ENCODE measurements at regions not wholly inside any gene's neighbourhood (a gene's known extent, or its start where the extent isn't known, plus 50 kb on each side); places are given as distances from the start of the nearest gene placed in this dataset.

- no peak for DNase-seq (ENCODE audit: low read depth)
- TF ChIP-seq CTCF (conservative IDR thresholded peaks at IDR 0.05; ENCODE audit: control insufficient read depth, insufficient read depth, low read depth, low read length) = no peak
Observed at GRCh38 chr16:10232757-10233156, 50.5 kb upstream of the GRIN2A start.

GRCh38 chr16:10239640-10240039 lies 57.4 kb upstream of the GRIN2A start:
- TF ChIP-seq CTCF (conservative IDR thresholded peaks at IDR 0.05; ENCODE audit: control insufficient read depth, insufficient read depth, low read depth, low read length) = no peak
- DNase-seq (ENCODE audit: low read depth) = no peak
- no peak overlapping the region for H3K4me3 ChIP-seq (ENCODE audit: control insufficient read depth, low read depth, low read length)

More at GRCh38 chr16:10232757-10233156, 50.5 kb upstream of the GRIN2A start:
- H3K4me3 ChIP-seq (ENCODE audit: control insufficient read depth, low read depth, low read length) = no peak overlapping the region

- no peak for DNase-seq (ENCODE audit: low read depth)
- H3K4me3 ChIP-seq (ENCODE audit: control insufficient read depth, low read depth, low read length) = no peak overlapping the region
- no peak for TF ChIP-seq CTCF (conservative IDR thresholded peaks at IDR 0.05; ENCODE audit: control insufficient read depth, insufficient read depth, low read depth, low read length)
Observed at GRCh38 chr16:10240854-10241613, 58.8 kb upstream of the GRIN2A start.

GRCh38 chr16:10242097-10242496 lies 59.9 kb upstream of the GRIN2A start:
- H3K4me3 ChIP-seq (ENCODE audit: control insufficient read depth, low read depth, low read length) = no peak overlapping the region
- TF ChIP-seq CTCF (conservative IDR thresholded peaks at IDR 0.05; ENCODE audit: control insufficient read depth, insufficient read depth, low read depth, low read length) = no peak
- no peak for DNase-seq (ENCODE audit: low read depth)

- no peak for TF ChIP-seq CTCF (conservative IDR thresholded peaks at IDR 0.05; ENCODE audit: control insufficient read depth, insufficient read depth, low read depth, low read length)
- H3K4me3 ChIP-seq (ENCODE audit: control insufficient read depth, low read depth, low read length) = no peak overlapping the region
- DNase-seq (ENCODE audit: low read depth) = no peak
Observed at GRCh38 chr16:10242916-10243315, 60.7 kb upstream of the GRIN2A start.

- no peak for TF ChIP-seq CTCF (conservative IDR thresholded peaks at IDR 0.05; ENCODE audit: control insufficient read depth, insufficient read depth, low read depth, low read length)
- DNase-seq (ENCODE audit: low read depth) = no peak
- no peak overlapping the region for H3K4me3 ChIP-seq (ENCODE audit: control insufficient read depth, low read depth, low read length)
Observed at GRCh38 chr16:10245002-10245401, 62.8 kb upstream of the GRIN2A start.
